PFSK-1 (cell line): ENCODE measurements at regions not wholly inside any gene's neighbourhood (a gene's known extent, or its start where the extent isn't known, plus 50 kb on each side); places are given as distances from the start of the nearest gene placed in this dataset.

ENCODE experiments used
- POLR2AphosphoS5 ChIP-seq: IDR thresholded peaks from 2 replicates; pipeline ENCODE4 v1.6.1; 2012; ENCODE audit warnings: low read depth, mild to moderate bottlenecking, control low read depth, low read length, moderate library complexity
- REST ChIP-seq, 2 experiments: IDR thresholded peaks; 2 replicates each; pipeline versions ENCODE4 v1.6.1 to v1.8.0; 2011 to 2012; ENCODE audit warnings: low read depth in 2 of 2, low read length in 2 of 2, control low read depth in 1 of 2, inconsistent platforms in 1 of 2, mild to moderate bottlenecking in 1 of 2, moderate library complexity in 1 of 2; ENCODE audit not compliant: insufficient read depth in 1 of 2

- TF ChIP-seq REST (IDR thresholded peaks at IDR 0.05; ENCODE audit: insufficient read depth in 1 of 2, low read depth in 2 of 2, low read length in 2 of 2) (peak in 1 of 2 experiments; percentile 69; a peak in 1 of 4 replicates), POLR2AphosphoS5 (no peak)
Measured at GRCh38 chr1:93804412-93804811, 74.6 kb downstream of the DNTTIP2 start.
